ENCODE measurements at regions not wholly inside any gene's neighbourhood (a gene's known extent, or its start where the extent isn't known, plus 50 kb on each side); places are given as distances from the start of the nearest gene placed in this dataset.

GRCh38 chr15:69812861-69813261, 284.9 kb downstream of the TLE3 start:
- no peak for TF ChIP-seq EP300 (IDR thresholded peaks at IDR 0.05)
- no peak for TF ChIP-seq JUNB (IDR thresholded peaks at IDR 0.05)
- no peak for TF ChIP-seq CBX8 (IDR thresholded peaks at IDR 0.05)
- TF ChIP-seq CTCF (IDR thresholded peaks at IDR 0.05): no peak
- TF ChIP-seq EHMT2 (IDR thresholded peaks at IDR 0.05; ENCODE audit: low read depth): no peak
